Thyroid gland (tissue), 4 donors: ENCODE measurements at regions not wholly inside any gene's neighbourhood (a gene's known extent, or its start where the extent isn't known, plus 50 kb on each side); places are given as distances from the start of the nearest gene placed in this dataset.

Source experiments
- DNase-seq, 2 donors: peaks; one replicate each; pipeline ENCODE4 v3.0.0-alpha.2; 2019
- H3K27ac ChIP-seq, 3 donors: fragments of 200-600 bp; sonication (generic); 1 replicate in 2 of 3; 2 replicates in 1 of 3; pipeline ENCODE4 v1.5.1; 2016 to 2019; ENCODE audit warnings: mild to moderate bottlenecking in 1 of 3, moderate library complexity in 1 of 3
- H3K27me3 ChIP-seq: fragments of 200-600 bp; sonication (generic); one replicate; pipeline ENCODE4 v1.5.1; 2019
- H3K36me3 ChIP-seq, 2 donors: fragments of 200-600 bp; sonication (generic); one replicate each; pipeline ENCODE4 v1.5.1; 2016 to 2019
- H3K4me1 ChIP-seq, 2 donors: fragments of 200-600 bp; sonication (generic); one replicate each; pipeline ENCODE4 v1.5.1; 2017 to 2019
- H3K4me3 ChIP-seq, 3 donors: fragments of 200-600 bp; sonication (generic); replicated peaks in 1 of 3; 1 replicate in 2 of 3; 2 replicates in 1 of 3; pipeline ENCODE4 v1.5.1; 2016; ENCODE audit warnings: mild to moderate bottlenecking in 1 of 3
- H3K9me3 ChIP-seq: fragments of 200-600 bp; sonication (generic); one replicate; pipeline ENCODE4 v1.5.1; 2017
- CTCF ChIP-seq, 6 experiments: fragments of 200-600 bp in 3 of 6; fragments of 450-650 bp in 3 of 6; sonication (generic) in 3 of 6; IDR thresholded peaks; one replicate each; pipeline ENCODE4 v1.5.1; 2016 to 2019; ENCODE audit warnings: antibody characterized with exemption in 6 of 6, mild to moderate bottlenecking in 2 of 6, inconsistent platforms in 1 of 6, moderate library complexity in 1 of 6
- POLR2A ChIP-seq, 2 donors: fragments of 450-650 bp; IDR thresholded peaks; one replicate each; pipeline ENCODE4 v1.6.1; 2017; ENCODE audit warnings: antibody characterized with exemption in 2 of 2, mild to moderate bottlenecking in 2 of 2, moderate library complexity in 1 of 2
- WGBS, 2 donors: methylation state at CpG; one replicate each; pipeline ENCODE4 v1.1.5; 2017; 5-methylcytosine and 5-hydroxymethylcytosine counted together
- intact Hi-C: fragments of 100-400 bp; cut with DNase I; formaldehyde crosslinking; loops from one replicate; pipeline ENCODE4 v1.15.1; 2023

GRCh38 chr1:21350202-21350885, 60.1 kb upstream of the ECE1 start:
- TF ChIP-seq POLR2A (IDR thresholded peaks at IDR 0.05) (no peak), CTCF (IDR thresholded peaks at IDR 0.05) (no peak)
- Histone ChIP-seq H3K4me3 (no peak overlapping the region), H3K36me3 (no peaks in the 10 kb centered on the region), H3K4me1 (peaks cover 9 to 13% of the 10 kb centered on the region in 2 donors), H3K27me3 (no peaks in the 10 kb centered on the region), H3K27ac (peak overlapping the region; percentile 44 to 74 (median 70)), H3K9me3 (no peaks in the 10 kb centered on the region)
- peak; percentile 54 to 62 for DNase-seq
- intact Hi-C loops, result no loop called here
- 56 to 59% methylated on average over 11 of the region's 11 CpGs for WGBS, 2 donors

- DNase-seq, result no peak
- H3K4me3 ChIP-seq, result no peak overlapping the region
- H3K36me3 ChIP-seq, result no peaks in the 10 kb centered on the region
- peaks cover 9 to 13% of the 10 kb centered on the region in 2 donors for H3K4me1 ChIP-seq
- no peaks in the 10 kb centered on the region for H3K9me3 ChIP-seq
- intact Hi-C loops, result no loop called here
- H3K27ac ChIP-seq, result peak overlapping the region; percentile 39 to 74 (median 70)
- 87 to 95% methylated on average over 3 of the region's 3 CpGs for WGBS, 2 donors
- no peaks in the 10 kb centered on the region for H3K27me3 ChIP-seq
- TF ChIP-seq POLR2A (IDR thresholded peaks at IDR 0.05), result no peak
- TF ChIP-seq CTCF (IDR thresholded peaks at IDR 0.05), result no peak
Measured at GRCh38 chr1:21349693-21350092, 59.4 kb upstream of the ECE1 start.

GRCh38 chr1:21347072-21347581, 56.9 kb upstream of the ECE1 start:
- TF ChIP-seq POLR2A (IDR thresholded peaks at IDR 0.05) (no peak), CTCF (IDR thresholded peaks at IDR 0.05) (no peak)
- H3K36me3 ChIP-seq, result no peaks in the 10 kb centered on the region
- no peaks in the 10 kb centered on the region for H3K27me3 ChIP-seq
- 77 to 88% methylated on average over 8 of the region's 8 CpGs for WGBS, 2 donors
- H3K4me1 ChIP-seq, result peaks cover 33 to 36% of the 10 kb centered on the region in 2 donors
- intact Hi-C loops, result no loop called here
- DNase-seq, result no peak
- H3K9me3 ChIP-seq, result no peaks in the 10 kb centered on the region
- no peak overlapping the region for H3K4me3 ChIP-seq
- H3K27ac ChIP-seq, result no peak overlapping the region

- no peak for TF ChIP-seq POLR2A (IDR thresholded peaks at IDR 0.05)
- TF ChIP-seq CTCF (IDR thresholded peaks at IDR 0.05), result no peak
- intact Hi-C loops, result no loop called here
- peaks cover 38 to 43% of the 10 kb centered on the region in 2 donors for H3K4me1 ChIP-seq
- 59 to 67% methylated on average over 13 of the region's 13 CpGs for WGBS, 2 donors
- H3K36me3 ChIP-seq, result no peaks in the 10 kb centered on the region
- H3K9me3 ChIP-seq, result no peaks in the 10 kb centered on the region
- H3K27me3 ChIP-seq, result no peaks in the 10 kb centered on the region
- no peak overlapping the region for H3K27ac ChIP-seq
- no peak for DNase-seq
- H3K4me3 ChIP-seq, result no peak overlapping the region
Measured at GRCh38 chr1:21346365-21347071, 56.3 kb upstream of the ECE1 start.
